ENCODE measurements at regions not wholly inside any gene's neighbourhood (a gene's known extent, or its start where the extent isn't known, plus 50 kb on each side); places are given as distances from the start of the nearest gene placed in this dataset.
"Not testable (repeated sequence)": the region's sequence is repeated elsewhere in the genome, so short reads cannot be mapped to it uniquely, and the experiment has no call there.

DNA sequence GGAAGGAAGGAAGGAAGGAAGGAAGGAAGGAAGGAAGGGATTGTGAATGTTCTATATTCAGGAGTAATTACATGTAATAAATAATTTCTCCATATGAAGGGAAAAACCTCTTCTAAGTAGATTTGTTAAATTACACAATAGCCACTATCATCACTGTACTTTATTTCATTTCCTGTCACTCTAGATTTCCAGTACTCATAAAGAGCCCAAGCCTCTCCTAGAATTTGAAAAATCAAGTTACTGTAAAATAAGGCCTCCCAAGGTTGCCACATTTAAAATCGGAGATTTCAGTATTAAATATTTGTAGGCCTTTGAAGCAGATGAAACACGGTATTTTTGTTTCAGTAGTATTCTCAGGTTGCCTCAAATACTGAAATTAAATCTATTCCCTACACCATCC is 499.0 kb downstream of the CDH10 start:
- no peak for DNase-seq

DNA sequence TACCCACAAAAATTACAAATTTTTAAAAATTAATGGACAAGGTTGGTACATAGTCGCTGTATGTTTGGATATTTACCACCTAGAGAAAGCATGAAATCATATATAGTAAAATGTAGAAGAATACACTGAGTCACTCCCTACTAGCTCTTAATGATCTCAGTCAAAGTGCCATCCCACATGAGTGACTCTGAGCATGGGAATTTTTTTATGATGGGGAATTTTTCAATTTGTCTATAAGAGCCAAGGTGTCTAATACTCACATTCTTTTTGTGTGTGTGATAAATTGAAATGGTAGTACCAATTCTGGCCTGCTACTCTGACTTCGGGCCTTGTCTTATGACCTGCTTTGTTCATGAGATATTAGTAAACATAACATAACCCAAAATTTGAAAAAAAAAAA is 483.2 kb downstream of the CDH10 start:
- no peak for DNase-seq

DNA sequence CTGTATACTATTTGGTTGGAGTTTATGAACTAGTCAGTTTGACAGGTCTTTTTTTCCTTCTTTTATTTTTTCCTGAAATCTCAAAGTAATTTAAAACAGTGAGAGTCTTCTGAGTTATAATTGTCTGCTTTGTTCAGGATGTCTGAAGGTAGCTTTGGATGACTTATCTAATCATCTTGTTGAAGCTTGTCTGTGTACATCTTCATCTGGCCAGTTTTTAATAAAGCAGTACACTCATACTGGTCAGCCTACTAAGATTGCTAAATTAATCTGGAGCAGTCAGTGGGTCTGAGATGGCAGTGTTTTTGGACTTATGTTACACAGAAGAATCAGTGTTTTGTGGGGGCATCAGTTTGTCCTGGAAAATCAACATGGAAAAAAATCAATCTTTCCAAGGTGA is 482.4 kb downstream of the CDH10 start:
- DNase-seq, result no peak

DNA sequence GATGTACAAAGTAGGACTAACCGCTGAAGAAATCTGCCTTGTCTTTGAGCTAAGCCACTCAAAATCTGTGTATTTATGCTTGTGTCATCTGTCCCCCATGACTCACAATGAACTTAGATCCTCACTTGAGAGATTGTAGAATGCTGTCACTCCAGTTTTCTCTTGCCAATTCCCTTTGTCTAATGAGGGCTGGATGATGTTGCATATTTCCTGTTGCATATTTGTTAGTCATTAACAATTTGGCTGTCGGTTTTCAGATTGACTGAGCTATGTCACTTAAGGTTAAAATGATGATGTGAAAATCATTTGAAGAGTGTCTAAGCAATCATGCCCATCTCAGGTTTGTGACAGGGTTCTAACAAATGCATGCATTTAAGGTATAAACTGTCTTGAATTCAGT is 481.7 kb downstream of the CDH10 start:
- DNase-seq, result no peak

DNA sequence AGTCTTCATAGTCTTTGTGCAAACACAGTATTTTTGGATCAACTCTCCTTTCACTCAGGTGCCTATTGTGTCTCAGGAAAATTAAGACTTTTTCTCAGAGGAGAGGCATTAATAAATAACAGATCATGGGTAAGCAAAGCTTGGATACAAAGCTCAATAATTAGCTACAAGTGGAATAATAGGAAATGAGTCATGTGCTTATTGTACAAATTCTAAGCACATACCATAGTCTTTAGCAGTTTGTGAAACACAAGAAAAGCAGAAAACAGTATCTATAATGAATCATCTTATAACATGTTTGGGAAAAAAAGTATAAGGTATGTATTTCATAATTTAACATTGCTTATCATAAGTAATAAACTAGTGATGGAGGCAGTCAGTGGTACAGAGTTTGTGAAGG is 477.0 kb downstream of the CDH10 start:
- no peak for DNase-seq

DNA sequence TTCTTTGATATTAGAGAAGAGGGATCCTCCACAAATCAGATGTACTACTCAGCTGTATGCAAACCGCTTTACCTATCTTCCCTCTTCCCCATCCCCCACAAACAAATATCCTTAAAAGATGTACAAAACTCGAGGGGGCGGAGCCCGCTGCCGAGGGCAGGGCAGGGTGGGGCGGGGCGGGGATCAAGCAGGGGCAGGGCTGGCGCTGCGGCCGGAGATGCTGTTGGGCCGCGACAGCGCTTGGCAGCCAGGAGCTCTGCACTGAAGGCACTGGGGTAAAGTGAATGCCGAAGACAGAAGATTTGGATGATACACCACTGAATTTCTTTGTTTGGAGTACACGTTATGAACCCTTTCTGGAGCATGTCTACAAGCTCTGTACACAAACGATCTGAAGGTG is 474.8 kb downstream of the CDH10 start:
- no peak for DNase-seq

DNA sequence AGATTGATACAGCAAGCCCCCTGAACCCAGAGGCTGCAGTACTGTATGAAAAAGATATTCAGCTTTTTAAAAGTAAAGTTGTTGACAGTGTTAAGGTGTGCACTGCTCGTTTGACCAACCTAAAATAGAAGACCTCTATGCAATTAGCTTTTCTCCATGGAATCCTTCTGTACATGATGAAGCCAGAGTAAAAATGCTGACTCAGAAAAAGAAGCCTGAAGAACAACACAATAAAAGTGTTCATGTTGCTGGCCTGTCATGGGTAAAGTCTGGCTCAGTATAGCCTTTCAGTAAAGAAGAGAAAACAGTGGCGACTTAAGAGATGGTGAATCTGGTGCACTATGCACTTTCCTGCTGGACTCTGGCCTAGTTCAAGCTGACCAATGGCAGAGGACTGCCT is 473.8 kb downstream of the CDH10 start:
- not testable (repeated sequence) for DNase-seq

DNA sequence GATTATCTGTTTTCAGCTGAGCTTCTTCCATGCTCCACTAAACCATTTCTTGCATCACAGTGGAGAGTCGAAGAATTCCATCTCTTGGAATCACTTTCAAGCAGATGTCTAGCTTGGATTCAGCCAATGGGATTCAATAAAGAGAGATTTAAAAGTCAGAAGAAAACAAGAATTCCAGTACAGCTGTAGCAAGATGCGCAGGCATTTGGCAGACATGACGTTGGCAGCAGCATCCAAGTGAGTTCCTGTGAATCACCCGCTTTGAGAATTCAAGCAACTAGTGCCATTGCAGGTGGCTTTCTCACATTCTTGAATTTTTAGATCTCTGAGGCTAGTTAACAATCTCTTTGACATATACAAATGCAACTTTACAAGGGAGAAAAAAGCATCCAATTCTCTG is 467.0 kb downstream of the CDH10 start:
- no peak for DNase-seq

DNA sequence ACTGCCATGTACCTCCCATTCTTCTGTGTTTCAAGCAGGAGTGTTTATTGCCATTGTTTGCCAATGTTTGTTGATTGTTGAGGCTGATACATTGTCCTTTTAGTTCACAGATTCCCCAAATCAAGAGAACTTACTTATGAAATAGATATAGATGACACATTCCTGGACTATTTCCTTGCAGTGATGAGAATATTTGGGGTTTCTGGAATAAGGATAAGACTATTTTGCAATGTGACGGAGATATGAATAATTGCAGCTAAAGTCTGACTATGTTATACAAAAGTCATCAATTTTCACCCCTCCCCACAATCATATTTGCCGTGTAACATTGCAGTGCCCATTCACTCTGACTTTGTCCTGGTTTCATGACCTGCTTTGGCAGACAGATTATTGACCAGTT is 460.8 kb downstream of the CDH10 start:
- no peak for DNase-seq

DNA sequence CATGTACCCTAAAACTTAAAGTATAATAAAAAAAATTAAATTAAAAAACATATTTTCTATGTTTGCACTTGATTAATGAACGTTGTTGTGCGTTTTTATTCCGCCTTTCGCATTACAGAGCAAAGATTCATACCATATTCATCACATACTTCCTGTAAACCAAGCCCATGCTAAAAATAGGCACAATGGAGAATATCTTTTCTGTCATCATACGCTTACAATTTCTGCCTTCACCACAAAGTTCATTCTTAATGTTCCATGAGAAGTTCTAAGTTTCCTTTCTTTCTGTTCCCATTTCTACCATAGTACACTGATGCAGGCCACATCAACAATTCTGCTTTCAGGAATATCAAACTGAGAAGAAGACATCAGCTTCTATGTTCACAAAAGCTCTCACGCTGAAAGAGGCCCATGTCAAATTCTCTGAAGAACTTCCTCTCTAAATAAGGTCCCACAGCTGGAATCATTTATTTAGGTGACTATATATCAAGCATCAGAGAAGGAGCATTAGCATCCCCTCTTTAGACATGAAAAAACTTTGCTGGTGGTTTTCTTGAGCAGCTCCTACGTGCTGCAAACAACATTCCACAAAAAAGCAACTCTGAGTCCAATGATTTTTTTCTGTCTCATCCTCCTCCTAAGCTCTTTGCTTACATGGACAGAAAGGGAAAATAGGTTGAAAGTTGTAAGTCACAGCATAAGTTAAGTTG is 456.4 kb downstream of the CDH10 start:
- no peak for DNase-seq

DNA sequence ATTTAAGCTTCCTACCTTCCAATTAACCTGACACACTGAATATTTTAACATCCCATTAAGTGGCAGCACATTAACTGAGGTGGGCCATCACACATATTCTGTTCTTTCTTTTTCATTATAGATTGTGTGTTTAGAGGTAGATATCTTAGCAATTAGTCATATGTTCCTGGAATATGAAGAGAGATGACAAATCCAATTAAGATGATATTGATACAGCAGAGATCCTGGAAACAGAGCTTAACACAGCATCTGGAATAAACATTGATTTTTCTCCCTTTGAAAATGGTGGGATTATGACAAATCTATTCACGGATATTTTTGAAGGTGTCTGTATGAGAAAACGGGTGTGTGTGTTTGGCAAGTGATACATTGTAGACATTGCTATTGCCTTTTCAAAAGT is 448.0 kb downstream of the CDH10 start:
- no peak for DNase-seq

DNA sequence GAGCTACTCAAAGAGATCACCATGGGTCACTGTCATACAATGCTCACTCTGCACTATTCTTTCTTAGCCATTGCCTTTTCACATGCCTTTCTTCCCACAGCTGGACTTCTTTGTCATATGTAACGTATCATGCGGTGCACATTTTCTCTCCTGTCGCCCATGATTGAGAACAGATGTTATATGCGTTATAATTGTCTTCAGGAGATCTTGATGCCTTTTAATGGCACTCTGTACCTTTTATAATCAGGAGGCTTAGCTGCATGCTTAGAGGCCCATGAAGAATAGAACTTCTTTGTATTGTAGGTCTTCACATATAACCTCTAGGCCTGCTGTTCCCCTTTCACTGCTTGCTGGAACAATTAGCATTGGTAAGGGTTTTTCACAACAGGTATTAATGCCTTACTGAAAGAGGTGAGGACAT is 436.1 kb downstream of the CDH10 start:
- DNase-seq, result peak; percentile 43

DNA sequence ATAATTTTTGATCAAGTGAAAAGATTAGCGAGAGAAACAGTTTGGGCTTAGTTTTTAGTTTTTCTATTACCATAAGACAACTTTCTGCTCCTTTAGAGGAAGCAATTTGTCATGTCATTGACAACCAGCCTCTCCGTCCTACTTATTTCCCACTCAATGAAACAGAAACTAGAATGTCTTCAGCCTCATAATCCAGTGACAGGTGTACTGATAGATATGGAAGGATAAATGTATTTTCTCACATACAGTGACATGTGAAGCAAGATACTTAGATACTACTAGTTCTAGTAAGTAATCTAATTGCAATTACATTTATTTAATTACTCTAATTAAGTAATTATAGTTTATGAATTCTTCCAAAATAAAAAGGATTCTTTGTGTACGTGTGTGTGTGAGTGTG is 429.7 kb downstream of the CDH10 start:
- DNase-seq, result no peak

DNA sequence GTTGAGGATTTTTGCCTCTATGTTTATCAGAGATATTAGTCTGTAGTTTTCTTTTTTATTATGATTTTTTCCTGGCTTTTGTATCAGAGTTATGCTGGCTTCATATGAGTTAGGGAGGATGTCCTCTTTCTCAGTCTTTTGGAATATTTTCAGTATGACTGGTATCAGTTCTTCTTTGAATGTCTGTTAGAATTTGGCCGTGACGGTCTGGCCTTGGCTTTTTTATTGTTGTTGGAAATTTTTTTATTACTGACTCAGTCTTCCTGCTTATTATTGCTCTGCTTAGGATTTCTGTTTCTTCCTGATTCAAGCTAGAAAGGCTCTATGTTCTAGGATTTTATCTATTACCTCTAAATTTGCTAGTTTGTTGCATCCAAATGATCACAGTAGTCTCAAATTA is 421.9 kb downstream of the CDH10 start:
- DNase-seq, result no peak

DNA sequence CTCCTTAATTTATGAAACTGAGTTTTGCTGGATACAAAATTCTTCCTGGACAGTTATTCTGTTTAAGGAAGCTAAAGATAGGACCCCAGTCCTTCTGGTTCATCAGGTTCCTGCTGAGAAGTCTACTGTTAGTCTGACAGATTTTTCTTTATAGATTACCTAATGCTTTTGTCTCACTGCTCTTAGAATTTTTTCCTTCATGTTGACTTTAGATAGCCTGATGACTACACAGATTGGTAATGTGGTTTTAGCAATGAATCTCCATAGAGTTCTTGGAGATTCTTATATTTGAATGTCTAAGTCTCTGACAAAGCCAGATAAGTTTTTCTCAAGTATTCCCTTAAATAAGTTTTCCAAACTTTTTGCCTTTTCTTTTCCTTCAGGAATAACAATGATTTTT is 419.7 kb downstream of the CDH10 start:
- DNase-seq, result no peak

DNA sequence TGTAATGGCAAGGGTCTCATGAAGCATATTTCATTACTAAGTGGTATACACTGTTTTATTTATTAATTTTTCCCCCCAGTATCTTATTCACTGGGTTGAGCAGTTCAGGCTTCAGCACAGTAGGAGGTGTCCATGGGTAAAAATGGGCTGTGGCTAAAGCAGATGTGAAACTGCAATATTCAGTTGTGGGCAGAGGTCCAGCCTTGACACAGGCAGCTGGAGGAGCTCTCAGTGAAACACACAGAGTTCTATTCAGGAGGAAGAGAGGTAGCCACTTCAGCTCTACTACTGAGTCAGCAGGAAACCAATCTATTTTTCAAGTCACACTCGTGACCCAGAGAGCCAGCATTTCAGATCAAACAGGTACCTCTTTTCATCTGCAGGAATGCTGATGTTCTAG is 418.3 kb downstream of the CDH10 start:
- no peak for DNase-seq

DNA sequence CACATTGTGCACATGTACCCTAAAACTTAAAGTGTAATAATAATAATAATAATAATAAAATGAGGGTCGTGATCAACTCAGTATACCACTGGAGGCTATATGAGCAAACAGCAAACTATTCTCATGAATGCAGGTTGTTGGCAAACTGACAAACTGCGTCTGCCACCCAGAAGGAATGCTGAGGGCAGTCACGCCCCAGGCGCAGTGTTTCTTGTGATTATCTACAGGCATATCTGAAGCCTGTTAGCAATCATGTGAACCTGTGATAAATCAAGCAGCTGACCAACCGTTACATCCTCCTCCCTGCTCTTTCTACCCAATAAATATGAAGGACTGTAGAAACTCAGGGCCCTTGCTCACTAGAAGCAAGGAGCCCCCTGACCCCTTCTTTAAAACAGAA is 416.9 kb downstream of the CDH10 start:
- DNase-seq, result not testable (repeated sequence)

DNA sequence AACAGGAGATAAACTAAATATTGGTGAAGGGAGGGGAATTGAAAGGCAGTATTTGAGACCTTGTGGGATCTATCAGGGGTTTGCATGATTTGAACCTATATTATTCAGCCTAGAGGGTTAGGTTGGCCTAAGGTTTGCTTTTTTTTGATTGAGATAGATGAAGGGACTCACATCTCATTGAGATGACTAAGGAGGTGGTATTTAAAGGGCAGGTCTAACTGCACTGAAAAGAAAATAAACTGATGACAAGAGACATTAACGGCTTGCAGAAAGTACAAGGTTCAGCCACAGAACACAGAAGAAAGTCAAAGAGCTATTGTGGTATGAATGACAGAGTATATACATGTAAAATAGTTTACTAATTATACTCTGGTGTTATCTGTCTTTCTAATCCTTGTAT is 412.7 kb downstream of the CDH10 start:
- DNase-seq, result no peak

DNA sequence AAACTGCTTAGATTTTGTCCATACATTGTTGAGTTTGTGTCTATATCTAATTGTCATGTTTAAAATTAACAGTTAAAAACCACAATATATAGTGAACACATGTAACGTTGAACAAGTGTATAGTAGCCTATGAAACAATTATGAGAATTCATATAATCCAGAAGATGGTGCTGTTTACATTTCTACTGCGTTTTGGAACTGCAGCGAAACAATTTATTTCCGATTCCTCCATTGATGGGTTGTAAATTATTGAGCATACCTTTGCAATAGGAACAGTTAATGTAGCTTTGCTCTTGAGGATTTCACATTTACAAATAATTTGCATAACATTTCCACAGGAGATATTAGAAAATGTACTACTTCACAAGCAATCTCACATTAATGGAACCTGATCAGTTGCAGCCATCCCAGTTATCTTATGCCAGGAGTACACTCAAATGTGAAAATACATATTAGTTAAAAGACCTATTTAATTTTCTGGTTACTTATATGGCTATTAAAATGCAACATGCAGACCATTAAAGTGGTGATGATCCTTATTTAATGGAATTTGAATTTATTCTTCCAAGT is 411.8 kb downstream of the CDH10 start:
- no peak for DNase-seq

DNA sequence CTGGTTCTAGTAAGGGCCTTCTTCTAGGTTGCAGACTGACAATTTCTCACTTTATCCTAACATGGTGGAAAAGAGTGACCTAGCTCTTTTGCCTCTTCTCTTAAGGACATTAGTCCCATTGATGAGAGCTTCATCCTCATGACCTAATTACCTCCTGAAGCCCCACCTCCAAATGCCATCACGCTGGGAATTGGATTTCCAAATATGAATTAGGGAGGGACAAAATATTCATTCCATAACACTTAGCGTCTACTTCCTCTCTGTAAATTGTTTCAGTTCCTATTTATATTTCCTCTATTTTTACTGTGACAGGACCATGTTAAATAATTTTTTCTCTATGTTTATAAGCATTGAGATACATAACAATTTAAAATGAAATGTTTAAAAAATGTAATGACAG is 408.8 kb downstream of the CDH10 start:
- no peak for DNase-seq

DNA sequence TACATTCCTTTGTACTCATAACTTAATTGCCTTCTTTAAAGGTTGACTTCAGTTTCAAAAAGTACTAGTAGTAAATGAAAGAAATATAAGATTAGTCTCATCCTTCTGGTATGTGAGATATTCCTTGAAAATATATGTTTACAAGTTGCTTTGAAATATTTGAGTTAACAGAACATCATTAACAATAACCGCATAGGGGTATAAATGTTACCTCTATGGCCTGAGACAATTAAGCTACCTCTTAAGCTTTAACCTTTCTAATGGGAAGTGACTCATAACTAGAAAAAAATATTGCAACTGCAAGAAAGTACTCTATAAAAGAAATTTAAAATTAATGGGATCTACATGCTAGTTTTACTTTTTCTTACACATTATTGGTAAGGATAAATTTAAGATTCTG is 399.0 kb downstream of the CDH10 start:
- no peak for DNase-seq

DNA sequence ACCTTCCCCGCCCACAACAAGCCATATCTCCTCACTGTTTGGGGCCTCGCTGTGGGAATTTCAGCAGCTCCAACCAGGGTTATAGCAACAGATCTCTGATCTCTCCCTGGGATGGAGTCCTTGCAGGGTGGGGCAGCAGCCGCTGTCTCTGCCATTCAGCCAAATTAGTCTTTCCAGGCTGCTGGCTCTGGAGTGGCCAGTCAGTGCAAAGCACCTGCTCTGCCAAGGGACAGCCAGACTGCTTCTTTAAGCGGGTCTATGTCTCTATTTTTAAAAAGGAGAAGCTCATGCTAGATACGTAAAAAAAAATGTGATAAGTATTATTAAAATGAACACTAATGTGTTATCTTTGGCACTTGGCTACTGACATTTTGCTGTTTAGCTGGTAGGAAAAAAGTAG is 380.2 kb downstream of the CDH10 start:
- no peak for DNase-seq

DNA sequence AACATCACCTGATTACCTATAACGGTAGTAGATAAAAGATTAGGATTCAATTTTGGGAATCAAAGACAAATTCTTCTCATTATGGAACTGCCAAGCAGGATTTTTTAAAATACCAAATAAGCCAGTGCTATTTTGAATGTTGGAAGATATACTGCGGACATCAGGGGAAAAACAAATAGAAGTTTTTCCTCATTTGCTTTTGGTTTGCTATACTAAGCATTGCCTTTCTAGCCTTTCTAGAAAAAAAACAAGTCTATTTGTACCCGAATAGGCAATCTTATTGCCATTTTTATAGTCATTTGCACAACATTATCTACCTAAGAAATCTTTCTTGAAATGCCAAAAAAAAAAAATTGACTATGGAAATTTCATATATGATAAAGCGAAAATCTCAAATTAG is 379.5 kb downstream of the CDH10 start:
- DNase-seq, result no peak

DNA sequence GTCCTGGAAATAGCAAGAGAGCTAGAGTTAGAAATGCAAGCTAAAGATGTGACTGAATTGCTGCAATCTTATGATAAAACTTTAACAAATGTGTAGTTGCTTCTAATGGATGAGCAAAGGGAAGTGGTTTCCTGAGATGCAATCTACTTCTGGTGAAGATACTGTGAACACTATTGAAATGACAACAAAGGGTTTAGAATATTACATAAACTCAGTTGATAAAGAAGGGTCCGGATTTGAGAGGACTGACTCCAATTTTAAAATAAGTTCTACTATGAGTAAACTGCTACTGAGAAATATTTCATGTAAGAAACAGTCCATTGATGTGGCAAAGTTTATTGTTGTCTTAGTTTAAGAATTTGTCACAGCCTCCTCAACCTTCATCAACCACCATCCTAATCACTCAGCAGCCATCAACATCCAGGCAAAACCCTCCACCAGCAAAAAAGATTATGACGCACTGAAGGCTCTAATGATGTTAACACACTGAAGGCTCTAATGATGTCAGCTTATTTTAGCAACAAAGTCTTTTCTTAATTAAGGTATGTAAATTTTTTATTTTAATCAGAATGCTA is 376.2 kb downstream of the CDH10 start:
- no peak for DNase-seq

DNA sequence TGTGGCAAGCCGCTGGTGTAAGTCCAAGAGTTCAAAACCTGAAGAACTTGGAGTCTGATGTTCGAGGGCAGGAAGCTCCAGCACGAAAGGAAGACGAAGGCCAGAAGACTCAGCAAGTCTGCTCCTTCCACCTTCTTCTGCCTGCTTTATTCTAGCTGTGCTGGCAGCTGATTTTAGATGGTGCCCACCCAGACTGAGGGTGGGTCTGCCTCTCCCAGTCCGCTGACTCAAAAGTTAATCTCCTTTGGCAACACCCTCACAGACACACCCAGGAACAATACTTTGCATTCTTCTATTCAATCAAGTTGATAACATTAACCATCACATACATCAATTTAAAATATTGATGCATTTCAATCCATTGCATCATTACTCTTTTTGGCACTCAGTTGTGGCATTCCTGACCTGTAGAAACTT is 373.1 kb downstream of the CDH10 start:
- not testable (repeated sequence) for DNase-seq
